WERI-Rb-1 (cell line): ENCODE measurements at regions not wholly inside any gene's neighbourhood (a gene's known extent, or its start where the extent isn't known, plus 50 kb on each side); places are given as distances from the start of the nearest gene placed in this dataset.

Experiments
- DNase-seq: peaks from one replicate; pipeline ENCODE4 v3.0.0-alpha.2; 2020
- H3K27ac ChIP-seq: fragments of 250-450 bp; sonication (Bioruptor Pico); 2 replicates; pipeline ENCODE4 v1.5.1; 2020; ENCODE audit warnings: mild to moderate bottlenecking, moderate library complexity
- H3K27me3 ChIP-seq: fragments of 250-450 bp; sonication (Bioruptor Pico); 2 replicates; pipeline ENCODE4 v1.5.1; 2021; ENCODE audit warnings: mild to moderate bottlenecking, low read depth, moderate library complexity; ENCODE audit not compliant: insufficient read depth, severe bottlenecking
- H3K36me3 ChIP-seq: fragments of 250-450 bp; sonication (Bioruptor Pico); 2 replicates; pipeline ENCODE4 v1.5.1; 2020; ENCODE audit warnings: mild to moderate bottlenecking, moderate library complexity
- H3K4me3 ChIP-seq: 2 replicates; pipeline ENCODE4 v1.5.1; 2011; ENCODE audit warnings: low read depth, mild to moderate bottlenecking, control low read depth, low read length
- H3K9me3 ChIP-seq: fragments of 250-450 bp; sonication (Bioruptor Pico); 2 replicates; pipeline ENCODE4 v1.5.1; 2021; ENCODE audit warnings: mild to moderate bottlenecking, moderate library complexity; ENCODE audit not compliant: severe bottlenecking
- CTCF ChIP-seq: IDR thresholded peaks from 2 replicates; pipeline ENCODE4 v1.5.1; 2011; ENCODE audit warnings: low read depth, mild to moderate bottlenecking, control low read depth, inconsistent platforms, low read length

DNA sequence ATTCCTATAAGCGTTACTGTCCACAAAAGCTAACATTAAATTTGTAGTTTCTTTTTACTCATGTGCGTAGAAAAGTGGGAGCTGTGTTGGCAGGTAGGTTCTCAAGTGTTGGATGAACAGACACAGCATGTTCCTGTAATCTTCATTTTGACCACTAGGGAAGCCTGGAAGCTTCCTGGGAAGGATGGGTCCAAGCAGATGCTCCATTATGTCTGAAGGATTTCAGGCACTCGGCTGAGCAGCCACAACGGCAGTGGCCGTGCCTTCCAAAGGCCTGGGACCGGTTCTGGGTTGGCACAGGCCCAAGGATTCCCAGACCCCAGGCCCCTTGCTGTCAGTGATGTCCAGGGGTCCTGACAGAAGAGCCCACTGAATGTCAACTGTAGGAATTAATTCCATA is 386.3 kb downstream of the TNS3 start:
- Histone ChIP-seq H3K9me3 (no peaks in the 10 kb centered on the region), H3K36me3 (no peaks in the 10 kb centered on the region), H3K4me3 (no peak overlapping the region), H3K27ac (no peak overlapping the region), H3K27me3 (no peaks in the 10 kb centered on the region)
- DNase-seq: peak; percentile 15
- peak; percentile 56 for TF ChIP-seq CTCF

DNA sequence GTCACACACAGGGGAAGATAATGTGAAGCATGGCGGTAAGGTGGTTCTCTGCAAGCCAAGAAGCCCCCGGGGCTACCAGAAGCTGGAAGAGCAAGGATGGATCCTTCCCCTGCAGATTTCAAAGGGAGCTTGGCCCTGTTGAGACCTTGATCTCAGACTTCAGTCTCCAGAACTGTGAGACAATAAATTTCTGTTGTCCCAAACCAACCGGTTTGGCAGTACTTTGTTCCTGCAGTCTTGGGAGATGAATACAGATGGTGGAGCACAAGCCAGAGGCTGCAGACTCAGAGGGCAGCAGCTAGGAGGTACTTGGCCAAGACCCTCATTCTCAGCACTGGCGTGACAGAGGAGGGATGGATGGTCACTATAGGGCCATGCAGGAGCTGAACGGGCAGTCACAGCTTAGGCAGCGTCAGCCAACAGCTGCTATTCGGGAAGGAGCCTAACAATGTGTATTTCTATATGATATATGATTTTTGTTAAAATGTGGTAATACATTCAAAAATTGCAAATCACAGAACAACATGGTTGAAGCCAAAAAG is 387.3 kb downstream of the TNS3 start:
- Histone ChIP-seq H3K36me3 (no peaks in the 10 kb centered on the region), H3K27me3 (no peaks in the 10 kb centered on the region), H3K9me3 (no peaks in the 10 kb centered on the region), H3K27ac (no peak overlapping the region), H3K4me3 (no peak overlapping the region)
- DNase-seq: no peak
- no peak for TF ChIP-seq CTCF

DNA sequence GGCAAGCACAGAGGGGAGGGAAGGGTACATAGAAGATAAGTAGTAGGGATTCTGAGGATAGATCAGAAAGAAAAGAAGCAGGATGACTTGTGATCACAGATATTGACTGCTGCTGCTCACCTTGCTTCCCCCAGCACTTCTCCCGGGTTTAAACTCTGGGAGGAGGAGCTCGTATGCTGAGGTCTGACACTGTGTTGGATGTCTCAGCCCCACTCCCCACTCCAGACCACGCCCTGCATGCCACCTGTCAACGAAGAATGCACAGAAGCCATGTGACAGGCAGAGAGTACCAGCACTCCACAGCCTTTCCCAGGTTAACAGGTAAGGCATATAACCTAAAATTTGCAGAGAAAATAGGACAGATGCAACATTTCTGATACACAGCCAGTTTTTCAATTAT is 388.9 kb downstream of the TNS3 start:
- H3K36me3 ChIP-seq: no peaks in the 10 kb centered on the region
- no peak overlapping the region for H3K4me3 ChIP-seq
- DNase-seq: no peak
- no peaks in the 10 kb centered on the region for H3K9me3 ChIP-seq
- no peak overlapping the region for H3K27ac ChIP-seq
- TF ChIP-seq CTCF: no peak
- no peaks in the 10 kb centered on the region for H3K27me3 ChIP-seq

DNA sequence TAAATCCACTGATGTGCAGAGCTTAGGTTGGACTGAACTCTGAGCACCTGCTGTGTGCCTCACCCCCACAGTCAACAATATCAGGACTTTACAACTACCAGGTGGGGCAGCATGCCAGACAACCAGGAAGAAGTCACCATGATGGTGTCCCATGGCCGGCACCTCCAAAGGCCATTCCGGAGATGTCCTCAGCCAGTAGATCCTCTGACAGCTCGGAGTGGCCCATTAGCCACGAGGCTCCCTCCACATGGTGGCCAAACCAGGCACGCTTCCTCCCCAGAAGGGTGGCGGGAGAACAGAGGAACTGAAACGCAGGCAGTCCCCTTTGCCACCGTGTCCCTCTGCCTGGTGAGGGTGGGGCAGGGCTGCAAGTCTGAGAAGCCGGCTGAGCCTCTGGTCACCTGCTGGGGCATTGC is 390.0 kb downstream of the TNS3 start:
- Histone ChIP-seq H3K36me3 (no peaks in the 10 kb centered on the region), H3K27ac (no peak overlapping the region), H3K9me3 (no peaks in the 10 kb centered on the region), H3K27me3 (no peaks in the 10 kb centered on the region), H3K4me3 (no peak overlapping the region)
- DNase-seq: no peak
- no peak for TF ChIP-seq CTCF

GRCh38 chr7:47191316-47191715 is 390.6 kb downstream of the TNS3 start:
- no peaks in the 10 kb centered on the region for H3K36me3 ChIP-seq
- H3K9me3 ChIP-seq: no peaks in the 10 kb centered on the region
- H3K27ac ChIP-seq: no peak overlapping the region; the same call in 1 of the 2 replicates
- no peaks in the 10 kb centered on the region for H3K27me3 ChIP-seq
- H3K4me3 ChIP-seq: no peak overlapping the region
- TF ChIP-seq CTCF: no peak
- no peak for DNase-seq

GRCh38 chr7:47190462-47190861 is 391.4 kb downstream of the TNS3 start:
- DNase-seq: peak; percentile 71
- Histone ChIP-seq H3K27me3 (no peaks in the 10 kb centered on the region), H3K36me3 (no peaks in the 10 kb centered on the region), H3K4me3 (no peak overlapping the region), H3K9me3 (no peaks in the 10 kb centered on the region), H3K27ac (peak overlapping the region; percentile 46)
- TF ChIP-seq CTCF: no peak
